Heart left ventricle (tissue), 16 donors: ENCODE measurements at regions not wholly inside any gene's neighbourhood (a gene's known extent, or its start where the extent isn't known, plus 50 kb on each side); places are given as distances from the start of the nearest gene placed in this dataset.
"Not testable (repeated sequence)": the region's sequence is repeated elsewhere in the genome, so short reads cannot be mapped to it uniquely, and the experiment has no call there.

Experiments used
- ATAC-seq, 4 donors: fragments of 200-7000 bp; cut with Tn5 transposase; one replicate each; pipeline ENCODE4 v1.9.1; 2020 to 2022; ENCODE audit warnings: moderate library complexity in 4 of 4, mild to moderate bottlenecking in 3 of 4, moderate number of reproducible peaks in 1 of 4
- DNase-seq, 5 donors: peaks; one replicate each; pipeline ENCODE4 v3.0.0-alpha.2; 2020
- H3K27ac ChIP-seq, 12 donors: fragments of 200-600 bp; sonication (generic) in 4 of 12; one replicate each; pipeline versions ENCODE4 v1.5.0 to v1.8.0; 2016 to 2022; ENCODE audit warnings: mild to moderate bottlenecking in 2 of 12
- H3K27me3 ChIP-seq, 9 donors: fragments of 200-600 bp; sonication (generic) in 2 of 9; one replicate each; pipeline versions ENCODE4 v1.5.1 to v1.8.0; 2016 to 2022; ENCODE audit warnings: mild to moderate bottlenecking in 3 of 9
- H3K36me3 ChIP-seq, 9 donors: fragments of 200-600 bp; sonication (generic) in 2 of 9; one replicate each; pipeline versions ENCODE4 v1.5.0 to v1.8.0; 2018 to 2022; ENCODE audit warnings: mild to moderate bottlenecking in 2 of 9
- H3K4me1 ChIP-seq, 12 donors: fragments of 200-600 bp; sonication (generic) in 4 of 12; one replicate each; pipeline versions ENCODE4 v1.5.0 to v1.8.0; 2016 to 2022; ENCODE audit warnings: mild to moderate bottlenecking in 3 of 12
- H3K4me3 ChIP-seq, 12 donors: fragments of 200-600 bp; sonication (generic) in 4 of 12; one replicate each; pipeline versions ENCODE4 v1.5.0 to v1.8.0; 2017 to 2022; ENCODE audit warnings: mild to moderate bottlenecking in 9 of 12, moderate library complexity in 4 of 12
- H3K9me3 ChIP-seq, 12 donors: fragments of 200-600 bp; sonication (generic) in 4 of 12; one replicate each; pipeline versions ENCODE4 v1.5.0 to v1.8.0; 2016 to 2022; ENCODE audit warnings: mild to moderate bottlenecking in 1 of 12
- CTCF ChIP-seq, 12 donors: fragments of 200-600 bp; sonication (generic) in 4 of 12; IDR thresholded peaks; one replicate each; pipeline versions ENCODE4 v1.5.0 to v1.8.0; 2018 to 2022; ENCODE audit warnings: antibody characterized with exemption in 12 of 12, mild to moderate bottlenecking in 5 of 12
- POLR2A ChIP-seq, 2 donors: fragments of 450-650 bp; IDR thresholded peaks; one replicate each; pipeline ENCODE4 v1.6.1; 2017; ENCODE audit warnings: antibody characterized with exemption in 2 of 2, mild to moderate bottlenecking in 2 of 2, moderate library complexity in 2 of 2
- WGBS, 4 donors: extraction: QIAGEN DNeasy Blood & Tissue Kit in 2 of 4; methylation state at CpG; one replicate each; pipeline versions ENCODE4 v1.1.5 to v1.1.7; 2013 to 2018; 5-methylcytosine and 5-hydroxymethylcytosine counted together
- intact Hi-C, 10 donors: fragments of 100-400 bp; cut with DNase I; formaldehyde crosslinking; loops; one replicate each; pipeline versions ENCODE4 v1.11.1 to v1.14.2; 2022
- donor health status: ischemic (EF 13 %, LVEDD 7.1; RV severe dilation, severe dysfunction).
- donor health status: healthy with polysubstance abuse.
- donor health status: DM: no; HTN: yes; CAD: no.
- donor health status: DM: no; HTN: no; CAD: no.
- donor health status: ischemic (EF 25% LVEDD 6.9; RV normal size, moderate dysfunction).
- donor health status: ischemic (EF 25% LVEDD 5.7; RV mildly dilated, moderate dysfunction).
- donor health status: healthy.
- donor health status: DM: yes; HTN: yes; CAD: no.
- donor health status: ischemic (EF 35%, LVEDD 5.7; RV mildly dilated, moderate dysfunction).
- donor health status: nonischemic (EF 11% LVEDD 7.7; RV severe dilation, severe dysfunction).
- donor health status: DM: yes; HTN: yes; CAD: no.
- donor health status: PGD.
- donor health status: ischemic (EF 29% LVEDD 5.4; RV normal size, mild dysfunction).
- donor health status: nonischemic (EF 23%, LVEDD 6.1; RV moderate dilation, normal function).

GRCh38 chr11:37177721-37178120 is 579.7 kb upstream of the RAG2 start:
- no peak for TF ChIP-seq POLR2A (IDR thresholded peaks at IDR 0.05)
- TF ChIP-seq CTCF (IDR thresholded peaks at IDR 0.05), result no peak
- H3K27ac ChIP-seq, result no peak overlapping the region
- ATAC-seq (no peak), DNase-seq (no peak)
- intact Hi-C loops, result no loop called here
- H3K9me3 ChIP-seq, result peaks cover 0 to 7% (median 0%) of the 10 kb centered on the region in 12 donors
- no peaks in the 10 kb centered on the region for H3K36me3 ChIP-seq
- WGBS, 4 donors, result 78 to 96% (median 91%) methylated on average over 1 of the region's 1 CpG
- no peaks in the 10 kb centered on the region for H3K4me1 ChIP-seq
- H3K27me3 ChIP-seq, result no peaks in the 10 kb centered on the region
- no peak overlapping the region for H3K4me3 ChIP-seq

GRCh38 chr11:37171451-37171850 is 573.4 kb upstream of the RAG2 start:
- intact Hi-C loops, result no loop called here
- Histone ChIP-seq H3K4me3 (no peak overlapping the region), H3K36me3 (no peaks in the 10 kb centered on the region), H3K27me3 (no peaks in the 10 kb centered on the region), H3K27ac (no peak overlapping the region), H3K9me3 (peaks cover 0 to 2% (median 0%) of the 10 kb centered on the region in 12 donors), H3K4me1 (no peaks in the 10 kb centered on the region)
- WGBS, 4 donors, result 38 to 58% (median 46%) methylated on average over 2 of the region's 2 CpGs
- DNase-seq (no peak), ATAC-seq (no peak)
- TF ChIP-seq CTCF (IDR thresholded peaks at IDR 0.05) (no peak), POLR2A (IDR thresholded peaks at IDR 0.05) (no peak)

- no peaks in the 10 kb centered on the region for H3K4me1 ChIP-seq
- H3K27ac ChIP-seq, result no peak overlapping the region
- DNase-seq (no peak), ATAC-seq (no peak)
- no peak overlapping the region for H3K4me3 ChIP-seq
- peaks cover 0 to 2% (median 0%) of the 10 kb centered on the region in 12 donors for H3K9me3 ChIP-seq
- no peaks in the 10 kb centered on the region for H3K36me3 ChIP-seq
- no peaks in the 10 kb centered on the region for H3K27me3 ChIP-seq
- TF ChIP-seq CTCF (IDR thresholded peaks at IDR 0.05) (no peak), POLR2A (IDR thresholded peaks at IDR 0.05) (no peak)
- intact Hi-C loops, result no loop called here
Measured at GRCh38 chr11:37170311-37170710, 572.3 kb upstream of the RAG2 start.

GRCh38 chr11:37145434-37145833 is 547.4 kb upstream of the RAG2 start:
- H3K9me3 ChIP-seq, H3K4me1 ChIP-seq, ATAC-seq, H3K4me3 ChIP-seq, H3K27ac ChIP-seq, DNase-seq, H3K36me3 ChIP-seq, intact Hi-C loops, H3K27me3 ChIP-seq: not testable (repeated sequence)
- 57 to 71% (median 69%) methylated on average over 1 of the region's 1 CpG for WGBS, 4 donors

- DNase-seq, result no peak
- H3K4me3 ChIP-seq, result no peak overlapping the region
- H3K27me3 ChIP-seq, result no peaks in the 10 kb centered on the region
- peaks cover 0 to 14% (median 0%) of the 10 kb centered on the region in 12 donors for H3K9me3 ChIP-seq
- H3K4me1 ChIP-seq, result no peaks in the 10 kb centered on the region
- H3K36me3 ChIP-seq, result no peaks in the 10 kb centered on the region
- no peak overlapping the region for H3K27ac ChIP-seq
- no peak for TF ChIP-seq CTCF (IDR thresholded peaks at IDR 0.05)
- TF ChIP-seq POLR2A (IDR thresholded peaks at IDR 0.05), result no peak
- no peak for ATAC-seq
- intact Hi-C loops, result no loop called here
Measured at GRCh38 chr11:37142591-37142990, 544.6 kb upstream of the RAG2 start.
